Astrocyte (in vitro differentiated cells and primary cell): ENCODE measurements at regions not wholly inside any gene's neighbourhood (a gene's known extent, or its start where the extent isn't known, plus 50 kb on each side); places are given as distances from the start of the nearest gene placed in this dataset.

Experiments used
- DNase-seq: peaks from one replicate; pipeline ENCODE4 v3.0.0-alpha.2; 2010; ENCODE audit warnings: low read depth
- FAIRE-seq: peaks from 2 replicates; lab custom pipeline; 2011; peaks lifted over from hg19 to GRCh38; lab: Jason Lieb, UNC
- H2AFZ ChIP-seq: 2 replicates; pipeline ENCODE4 v1.6.0; 2012; ENCODE audit warnings: low read depth, low read length, inconsistent platforms
- H3K27ac ChIP-seq: 2 replicates; pipeline ENCODE4 v1.5.1; 2011; ENCODE audit warnings: low read depth, low read length, inconsistent platforms
- H3K27me3 ChIP-seq: 2 replicates; pipeline ENCODE4 v1.6.0; 2011; ENCODE audit warnings: low read length, inconsistent platforms; ENCODE audit not compliant: insufficient read depth
- H3K36me3 ChIP-seq: 2 replicates; pipeline ENCODE4 v1.5.1; 2011; ENCODE audit warnings: low read length, inconsistent platforms; ENCODE audit not compliant: insufficient read depth
- H3K4me1 ChIP-seq: 2 replicates; pipeline ENCODE4 v1.5.1; 2011; ENCODE audit warnings: low read length, inconsistent platforms; ENCODE audit not compliant: insufficient read depth
- H3K4me2 ChIP-seq: 2 replicates; pipeline ENCODE4 v1.6.0; 2012; ENCODE audit warnings: low read length, inconsistent platforms
- H3K4me3 ChIP-seq: 2 replicates; pipeline ENCODE4 v1.5.1; 2011; ENCODE audit warnings: low read depth, mild to moderate bottlenecking, low read length, inconsistent platforms; ENCODE audit not compliant: insufficient read depth
- H3K79me2 ChIP-seq: 2 replicates; pipeline ENCODE4 v1.6.0; 2012; ENCODE audit warnings: mild to moderate bottlenecking, low read length, inconsistent platforms; ENCODE audit not compliant: insufficient read depth
- H3K9ac ChIP-seq: 2 replicates; pipeline ENCODE4 v1.6.0; 2012; ENCODE audit warnings: mild to moderate bottlenecking, low read length, inconsistent platforms
- H3K9me3 ChIP-seq: 2 replicates; pipeline ENCODE4 v1.5.1; 2012; ENCODE audit warnings: low read depth, mild to moderate bottlenecking, low read length, inconsistent platforms; ENCODE audit not compliant: insufficient read depth
- H4K20me1 ChIP-seq: 2 replicates; pipeline ENCODE4 v1.6.0; 2012; ENCODE audit warnings: low read length, inconsistent platforms; ENCODE audit not compliant: insufficient read depth
- H3K27ac Mint-ChIP-seq: one replicate; pipeline ENCODE4 v1.8.0; 2021; ENCODE audit warnings: mild to moderate bottlenecking, mixed read lengths; ENCODE audit not compliant: unreplicated experiment
- H3K27me3 Mint-ChIP-seq: one replicate; pipeline ENCODE4 v1.8.0; 2021; ENCODE audit warnings: low read depth, mixed read lengths; ENCODE audit not compliant: unreplicated experiment
- H3K36me3 Mint-ChIP-seq: one replicate; pipeline ENCODE4 v1.8.0; 2021; ENCODE audit warnings: low read depth, mixed read lengths; ENCODE audit not compliant: unreplicated experiment
- H3K4me1 Mint-ChIP-seq: one replicate; pipeline ENCODE4 v1.8.0; 2021; ENCODE audit warnings: low read depth, mixed read lengths; ENCODE audit not compliant: unreplicated experiment
- H3K4me3 Mint-ChIP-seq: one replicate; pipeline ENCODE4 v1.8.0; 2021; ENCODE audit warnings: mild to moderate bottlenecking, moderate library complexity, mixed read lengths; ENCODE audit not compliant: unreplicated experiment
- H3K9me3 Mint-ChIP-seq: one replicate; pipeline ENCODE4 v1.8.0; 2021; ENCODE audit warnings: mild to moderate bottlenecking, mixed read lengths; ENCODE audit not compliant: unreplicated experiment
- CTCF ChIP-seq: IDR thresholded peaks from 2 replicates; pipeline ENCODE4 v1.5.1; 2011; ENCODE audit warnings: low read depth, mild to moderate bottlenecking, inconsistent platforms, low read length, moderate library complexity; ENCODE audit not compliant: insufficient read depth
- EZH2 ChIP-seq: IDR thresholded peaks from 2 replicates; pipeline ENCODE4 v1.6.1; 2012; ENCODE audit warnings: mild to moderate bottlenecking, low read length, inconsistent platforms; ENCODE audit not compliant: insufficient read depth

DNA sequence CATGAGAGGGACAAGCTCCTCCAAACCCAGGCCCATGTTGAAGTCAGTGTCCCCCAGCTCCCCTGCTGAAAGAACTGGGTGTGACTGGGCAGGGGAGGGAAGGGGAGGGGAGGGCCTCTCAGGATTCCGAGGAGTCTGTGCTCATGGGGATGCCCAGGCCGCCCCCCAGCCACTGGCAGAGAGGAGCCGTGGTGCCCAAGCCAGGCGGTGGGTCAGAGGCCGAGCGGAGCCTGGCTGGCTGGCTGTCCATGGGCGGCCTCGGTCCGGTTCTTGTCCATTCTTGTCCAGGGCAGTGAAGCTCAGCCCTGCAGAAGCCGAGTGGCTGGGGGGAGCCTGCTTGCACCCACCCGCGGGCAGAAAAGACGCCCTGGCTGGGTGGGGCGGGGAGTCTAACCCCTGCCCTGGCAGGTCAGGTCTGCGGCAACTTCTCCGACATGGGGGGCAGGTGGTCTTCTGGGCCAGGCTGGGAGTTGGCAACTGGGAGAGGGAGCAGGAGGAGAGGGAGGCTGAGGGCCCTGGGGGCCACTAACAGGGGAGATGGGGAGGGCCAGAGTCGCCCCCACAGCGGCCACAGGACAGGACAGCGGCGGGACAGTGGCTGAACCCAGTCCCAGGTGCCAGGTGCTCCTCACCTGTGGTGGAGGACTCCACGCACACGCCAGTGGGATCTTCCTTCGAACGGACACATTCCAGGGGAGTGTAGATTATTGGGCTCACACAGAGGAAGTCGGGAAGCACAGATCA, 54.1 kb downstream of the FOXL3 start:
- H3K27me3 Mint-ChIP-seq = peaks cover 43% of the 10 kb centered on the region
- no peak overlapping the region for H3K4me3 ChIP-seq
- H3K27ac ChIP-seq = no peak overlapping the region
- peaks cover 6% of the 10 kb centered on the region for H3K27me3 ChIP-seq
- no peaks in the 10 kb centered on the region for H3K9me3 ChIP-seq
- no peak overlapping the region for H3K27ac Mint-ChIP-seq
- TF ChIP-seq CTCF (no peak), EZH2 (no peak)
- FAIRE-seq (no peak), DNase-seq (no peak)
- no peak overlapping the region for H3K9ac ChIP-seq
- H2AFZ ChIP-seq = no peak overlapping the region
- H3K79me2 ChIP-seq = no peaks in the 10 kb centered on the region
- no peaks in the 10 kb centered on the region for H3K4me1 Mint-ChIP-seq
- no peak overlapping the region for H3K4me2 ChIP-seq
- H3K36me3 ChIP-seq = no peaks in the 10 kb centered on the region
- peaks cover 6% of the 10 kb centered on the region for H3K9me3 Mint-ChIP-seq
- H3K4me3 Mint-ChIP-seq = no peak overlapping the region
- no peaks in the 10 kb centered on the region for H3K36me3 Mint-ChIP-seq
- H3K4me1 ChIP-seq = no peaks in the 10 kb centered on the region
- H4K20me1 ChIP-seq = no peaks in the 10 kb centered on the region

DNA sequence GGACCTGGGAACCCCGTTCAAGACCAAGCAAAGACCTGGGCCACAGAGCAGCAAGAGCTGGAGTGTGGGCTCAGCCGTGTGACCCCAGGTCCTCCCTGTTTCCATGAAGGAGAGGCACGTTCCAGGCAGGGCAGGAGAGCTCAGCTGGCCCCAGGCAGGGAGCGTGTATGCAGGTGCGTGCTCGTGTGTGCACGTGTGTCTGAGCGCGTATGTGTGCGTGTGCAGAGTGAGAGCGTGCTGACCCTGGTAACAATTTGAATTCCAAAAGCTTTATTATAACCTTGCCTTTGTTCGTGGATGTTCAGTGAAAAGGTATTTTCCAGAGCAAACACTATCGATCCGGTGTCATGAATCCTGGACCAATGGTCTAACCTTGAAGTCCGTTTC, 54.6 kb downstream of the FOXL3 start:
- Mint-ChIP-seq H3K4me1 (no peaks in the 10 kb centered on the region), H3K9me3 (peaks cover 6% of the 10 kb centered on the region), H3K4me3 (no peak overlapping the region), H3K36me3 (no peaks in the 10 kb centered on the region), H3K27me3 (peaks cover 38% of the 10 kb centered on the region), H3K27ac (no peak overlapping the region)
- Histone ChIP-seq H3K4me3 (no peak overlapping the region), H3K36me3 (no peaks in the 10 kb centered on the region), H2AFZ (no peak overlapping the region), H3K9me3 (peaks cover under 1% of the 10 kb centered on the region), H3K4me2 (no peak overlapping the region), H3K27me3 (peaks cover 6% of the 10 kb centered on the region), H3K27ac (no peak overlapping the region), H4K20me1 (no peaks in the 10 kb centered on the region), H3K79me2 (no peaks in the 10 kb centered on the region), H3K9ac (no peak overlapping the region), H3K4me1 (no peaks in the 10 kb centered on the region)
- FAIRE-seq (no peak), DNase-seq (no peak)
- TF ChIP-seq EZH2 (no peak), CTCF (no peak)

DNA sequence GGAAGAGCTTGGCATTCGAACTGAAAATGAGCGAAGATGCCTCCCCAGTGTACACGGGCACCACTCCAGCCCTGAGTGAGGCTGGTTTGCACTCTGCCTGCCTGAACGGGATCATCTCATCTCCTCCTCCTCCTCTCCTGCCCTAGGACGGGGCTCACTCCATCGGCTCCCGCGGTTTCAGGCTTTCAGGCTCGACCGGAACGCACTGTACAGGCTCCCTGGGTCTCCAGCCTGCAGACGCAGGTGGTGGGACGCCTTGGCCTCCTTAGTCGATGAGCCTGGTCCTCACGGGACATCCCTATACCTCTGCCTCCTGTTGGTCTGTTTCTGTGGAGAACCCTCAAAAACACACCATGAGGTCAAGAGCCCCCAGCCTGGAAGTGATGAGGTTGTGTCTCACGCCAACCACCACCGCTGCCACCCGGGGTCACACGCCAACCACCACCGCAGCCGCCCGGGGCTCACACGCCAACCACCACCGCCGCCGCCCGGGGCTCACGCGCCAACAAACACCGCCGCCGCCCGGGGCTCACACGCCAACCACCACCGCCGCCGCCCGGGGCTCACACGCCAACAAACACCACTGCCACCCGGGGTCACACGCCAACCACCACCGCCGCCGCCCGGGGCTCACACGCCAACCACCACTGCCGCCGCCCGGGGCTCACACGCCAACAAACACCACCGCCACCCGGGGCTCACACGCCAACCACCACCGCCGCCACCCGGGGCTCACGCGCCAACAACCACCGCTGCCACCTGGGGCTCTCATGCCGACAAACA, 56.3 kb downstream of the FOXL3 start:
- DNase-seq = no peak
- Histone ChIP-seq H3K4me2 (no peak overlapping the region), H4K20me1 (no peaks in the 10 kb centered on the region), H3K27ac (no peak overlapping the region), H3K79me2 (no peaks in the 10 kb centered on the region), H3K9ac (no peak overlapping the region), H2AFZ (no peak overlapping the region), H3K9me3 (peaks cover 2% of the 10 kb centered on the region), H3K27me3 (no peaks in the 10 kb centered on the region), H3K36me3 (no peaks in the 10 kb centered on the region), H3K4me3 (no peak overlapping the region), H3K4me1 (no peaks in the 10 kb centered on the region)
- no peak for TF ChIP-seq EZH2
- TF ChIP-seq CTCF = no peak
- no peaks in the 10 kb centered on the region for H3K36me3 Mint-ChIP-seq
- H3K27ac Mint-ChIP-seq = no peak overlapping the region
- peaks cover 6% of the 10 kb centered on the region for H3K9me3 Mint-ChIP-seq
- no peak overlapping the region for H3K4me3 Mint-ChIP-seq
- FAIRE-seq = no peak
- H3K27me3 Mint-ChIP-seq = peaks cover 24% of the 10 kb centered on the region
- no peaks in the 10 kb centered on the region for H3K4me1 Mint-ChIP-seq
